Kidney (tissue), 13 donors: ENCODE measurements at regions not wholly inside any gene's neighbourhood (a gene's known extent, or its start where the extent isn't known, plus 50 kb on each side); places are given as distances from the start of the nearest gene placed in this dataset.

Experiments used
- DNase-seq, 5 donors: peaks; one replicate each; pipeline ENCODE4 v3.0.0-alpha.2; 2013 to 2020
- FAIRE-seq: peaks from 2 replicates; lab custom pipeline; 2012; peaks lifted over from hg19 to GRCh38; lab: Jason Lieb, UNC
- H3K27ac ChIP-seq, 2 donors: one replicate each; pipeline ENCODE4 v1.7.0; 2013; ENCODE audit warnings: low read depth in 2 of 2, low read length in 2 of 2, inconsistent platforms in 1 of 2
- H3K27me3 ChIP-seq: one replicate; pipeline ENCODE4 v1.7.1; 2013; ENCODE audit warnings: low read length, inconsistent platforms; ENCODE audit not compliant: control insufficient read depth, insufficient read depth
- H3K36me3 ChIP-seq, 3 donors: one replicate each; pipeline versions ENCODE4 v1.7.0 to v1.7.1; 2013; ENCODE audit warnings: low read length in 3 of 3, control low read depth in 1 of 3, inconsistent platforms in 1 of 3; ENCODE audit not compliant: insufficient read depth in 3 of 3, control insufficient read depth in 2 of 3
- H3K4me1 ChIP-seq, 3 donors: one replicate each; pipeline versions ENCODE4 v1.7.0 to v1.7.1; 2013; ENCODE audit warnings: low read length in 3 of 3, inconsistent platforms in 1 of 3, low read depth in 1 of 3; ENCODE audit not compliant: control insufficient read depth in 2 of 3, insufficient read depth in 2 of 3
- H3K4me3 ChIP-seq, 3 donors: one replicate each; pipeline versions ENCODE4 v1.7.0 to v1.8.1; 2013; ENCODE audit warnings: low read length in 3 of 3, control low read depth in 1 of 3, inconsistent platforms in 1 of 3
- H3K9ac ChIP-seq, 3 donors: one replicate each; pipeline versions ENCODE4 v1.7.0 to v1.7.1; 2013; ENCODE audit warnings: low read length in 3 of 3, control low read depth in 1 of 3, inconsistent platforms in 1 of 3
- H3K9me3 ChIP-seq, 3 donors: one replicate each; pipeline versions ENCODE4 v1.7.0 to v1.7.1; 2013; ENCODE audit warnings: low read length in 3 of 3, control low read depth in 1 of 3, inconsistent platforms in 1 of 3; ENCODE audit not compliant: control insufficient read depth in 2 of 3, insufficient read depth in 1 of 3
- CTCF ChIP-seq: IDR thresholded peaks from 3 replicates; pipeline ENCODE4 v1.5.1; 2012; ENCODE audit warnings: mild to moderate bottlenecking, moderate library complexity, borderline replicate concordance; ENCODE audit not compliant: insufficient read depth; ENCODE audit errors: extremely low read depth
- intact Hi-C: fragments of 100-400 bp; cut with DNase I; formaldehyde crosslinking; loops from one replicate; pipeline ENCODE4 v1.11.1; 2022
- donor health status: control.
- donor health status: control.
- donor health status: control.
- donor health status: control.
- donor health status: control.
- donor health status: DM: yes; HTN: yes; CAD: no.
- donor health status: Normal renal cell carcinoma (clear cell type).

GRCh38 chr15:61295239-61295638 is 66.1 kb upstream of the RORA start:
- DNase-seq (no peak), FAIRE-seq (no peak)
- Histone ChIP-seq H3K4me1 (no peaks in the 10 kb centered on the region), H3K9me3 (no peaks in the 10 kb centered on the region), H3K4me3 (no peak overlapping the region), H3K27ac (no peak overlapping the region), H3K27me3 (no peaks in the 10 kb centered on the region), H3K36me3 (no peaks in the 10 kb centered on the region), H3K9ac (no peak overlapping the region)
- intact Hi-C loops, result no loop called here
- no peak for TF ChIP-seq CTCF

- Histone ChIP-seq H3K4me3 (no peak overlapping the region), H3K4me1 (no peaks in the 10 kb centered on the region), H3K27ac (no peak overlapping the region), H3K9ac (no peak overlapping the region), H3K27me3 (no peaks in the 10 kb centered on the region), H3K9me3 (peaks cover 0 to 4% (median under 1%) of the 10 kb centered on the region in 3 donors), H3K36me3 (no peaks in the 10 kb centered on the region)
- FAIRE-seq (no peak), DNase-seq (no peak)
- intact Hi-C loops, result no loop called here
- no peak for TF ChIP-seq CTCF
Measured at GRCh38 chr15:61282661-61283060, 53.6 kb upstream of the RORA start.

GRCh38 chr15:61281328-61281727 is 52.2 kb upstream of the RORA start:
- peaks cover 0 to 4% (median 0%) of the 10 kb centered on the region in 3 donors for H3K9me3 ChIP-seq
- no peaks in the 10 kb centered on the region for H3K4me1 ChIP-seq
- no peak overlapping the region for H3K4me3 ChIP-seq
- no peak overlapping the region for H3K27ac ChIP-seq
- no peak for TF ChIP-seq CTCF
- FAIRE-seq, result no peak
- intact Hi-C loops, result no loop called here
- no peak overlapping the region for H3K9ac ChIP-seq
- H3K27me3 ChIP-seq, result no peaks in the 10 kb centered on the region
- no peak for DNase-seq
- no peaks in the 10 kb centered on the region for H3K36me3 ChIP-seq
